KOPT-K1 (cell line): ENCODE measurements at regions not wholly inside any gene's neighbourhood (a gene's known extent, or its start where the extent isn't known, plus 50 kb on each side); places are given as distances from the start of the nearest gene placed in this dataset.

Experiments
- H3K27ac ChIP-seq: fragments of 200-600 bp; sonication (generic); 2 replicates; pipeline ENCODE4 v1.5.1; 2016; ENCODE audit warnings: antibody characterized with exemption, mild to moderate bottlenecking, low read depth, low read length; ENCODE audit not compliant: poor library complexity, severe bottlenecking
- H3K36me3 ChIP-seq: fragments of 200-600 bp; sonication (generic); 2 replicates; pipeline ENCODE4 v1.5.1; 2017; ENCODE audit warnings: antibody characterized with exemption, mild to moderate bottlenecking, low read length, moderate library complexity; ENCODE audit not compliant: insufficient read depth
- H3K9me3 ChIP-seq: fragments of 200-600 bp; sonication (generic); 2 replicates; pipeline ENCODE4 v1.5.1; 2017; ENCODE audit warnings: antibody characterized with exemption, low read length, mild to moderate bottlenecking; ENCODE audit not compliant: insufficient read depth, poor library complexity, severe bottlenecking

- Histone ChIP-seq H3K9me3 (peaks cover 4% of the 10 kb centered on the region), H3K36me3 (no peaks in the 10 kb centered on the region), H3K27ac (no peak overlapping the region)
These were observed 342.6 kb upstream of the ZMIZ1 start for GRCh38 chr10:78726171-78726570.

DNA sequence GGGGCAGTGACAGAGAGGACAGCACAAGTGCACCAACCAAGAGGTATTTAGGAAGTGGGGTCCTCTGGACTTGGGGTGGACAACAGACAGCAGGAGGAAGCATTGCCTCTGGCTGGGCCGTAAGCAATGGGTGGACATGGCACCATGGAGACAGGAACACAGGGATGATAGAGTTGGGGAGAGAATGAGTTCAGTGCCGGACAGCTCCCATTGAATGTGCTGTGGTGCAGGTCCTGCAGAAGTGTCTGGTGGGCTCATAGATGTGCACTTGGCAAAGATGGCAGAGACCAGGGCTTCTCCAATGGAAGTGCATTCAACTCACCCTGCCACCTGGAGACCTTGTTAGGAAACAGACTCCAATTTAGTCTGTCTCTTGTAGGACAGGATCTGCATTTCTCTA, 341.5 kb upstream of the ZMIZ1 start:
- Histone ChIP-seq H3K9me3 (peaks cover 4% of the 10 kb centered on the region), H3K36me3 (no peaks in the 10 kb centered on the region), H3K27ac (no peak overlapping the region)

GRCh38 chr10:78727728-78728127, 341.0 kb upstream of the ZMIZ1 start:
- H3K36me3 ChIP-seq: no peaks in the 10 kb centered on the region
- H3K27ac ChIP-seq: no peak overlapping the region
- peaks cover 4% of the 10 kb centered on the region for H3K9me3 ChIP-seq

- H3K36me3 ChIP-seq: no peaks in the 10 kb centered on the region
- peaks cover 4% of the 10 kb centered on the region for H3K9me3 ChIP-seq
- no peak overlapping the region for H3K27ac ChIP-seq
These were observed 340.6 kb upstream of the ZMIZ1 start for GRCh38 chr10:78728176-78728575.

DNA sequence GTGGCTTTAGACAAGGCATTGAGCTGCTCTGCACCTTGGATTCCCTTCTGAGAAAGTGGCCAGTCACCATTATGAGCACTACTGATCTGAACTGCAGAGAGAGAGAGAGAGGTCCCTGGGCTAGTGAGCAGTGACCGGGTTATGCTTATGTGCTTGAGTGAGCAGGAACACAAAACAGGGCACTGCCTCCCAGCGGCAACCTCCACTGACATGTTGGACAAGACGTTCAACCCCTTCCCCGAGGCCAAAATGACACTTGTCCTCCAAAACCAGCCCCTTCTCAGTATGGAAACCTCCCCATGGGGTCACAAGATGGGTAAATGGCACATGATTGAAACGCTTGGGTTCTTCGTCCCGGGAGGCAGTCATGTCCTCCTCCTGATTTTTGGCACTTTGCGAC, 339.4 kb upstream of the ZMIZ1 start:
- no peak overlapping the region for H3K27ac ChIP-seq
- peaks cover 4% of the 10 kb centered on the region for H3K9me3 ChIP-seq
- H3K36me3 ChIP-seq: no peaks in the 10 kb centered on the region

- Histone ChIP-seq H3K36me3 (no peaks in the 10 kb centered on the region), H3K9me3 (peaks cover 4% of the 10 kb centered on the region), H3K27ac (no peak overlapping the region)
These were observed 339.0 kb upstream of the ZMIZ1 start for GRCh38 chr10:78729800-78730199.

GRCh38 chr10:78730754-78731153, 338.0 kb upstream of the ZMIZ1 start:
- H3K27ac ChIP-seq: no peak overlapping the region
- no peaks in the 10 kb centered on the region for H3K9me3 ChIP-seq
- no peaks in the 10 kb centered on the region for H3K36me3 ChIP-seq

GRCh38 chr10:78731675-78732074, 337.1 kb upstream of the ZMIZ1 start:
- no peaks in the 10 kb centered on the region for H3K9me3 ChIP-seq
- H3K36me3 ChIP-seq: no peaks in the 10 kb centered on the region
- no peak overlapping the region for H3K27ac ChIP-seq

DNA sequence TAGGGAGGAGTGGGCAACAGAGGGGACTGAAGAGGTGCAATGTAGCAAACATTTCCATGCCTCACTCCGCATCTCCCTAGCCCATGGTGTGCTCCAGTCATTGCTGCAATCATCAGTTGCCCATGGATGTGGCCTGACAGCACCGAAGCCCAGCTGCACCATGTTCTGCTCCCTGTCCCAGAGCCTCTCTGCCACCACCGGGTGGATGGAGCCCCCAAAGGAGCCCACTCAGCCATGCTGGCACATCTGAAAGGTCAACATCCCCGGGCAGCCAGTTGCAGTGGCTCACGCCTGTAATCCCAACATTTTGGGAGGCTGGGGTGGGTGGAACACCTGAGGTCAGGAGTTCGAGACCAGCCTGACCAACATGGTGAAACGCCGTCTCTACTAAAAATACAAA, 336.4 kb upstream of the ZMIZ1 start:
- H3K36me3 ChIP-seq: no peaks in the 10 kb centered on the region
- no peak overlapping the region for H3K27ac ChIP-seq
- H3K9me3 ChIP-seq: no peaks in the 10 kb centered on the region

DNA sequence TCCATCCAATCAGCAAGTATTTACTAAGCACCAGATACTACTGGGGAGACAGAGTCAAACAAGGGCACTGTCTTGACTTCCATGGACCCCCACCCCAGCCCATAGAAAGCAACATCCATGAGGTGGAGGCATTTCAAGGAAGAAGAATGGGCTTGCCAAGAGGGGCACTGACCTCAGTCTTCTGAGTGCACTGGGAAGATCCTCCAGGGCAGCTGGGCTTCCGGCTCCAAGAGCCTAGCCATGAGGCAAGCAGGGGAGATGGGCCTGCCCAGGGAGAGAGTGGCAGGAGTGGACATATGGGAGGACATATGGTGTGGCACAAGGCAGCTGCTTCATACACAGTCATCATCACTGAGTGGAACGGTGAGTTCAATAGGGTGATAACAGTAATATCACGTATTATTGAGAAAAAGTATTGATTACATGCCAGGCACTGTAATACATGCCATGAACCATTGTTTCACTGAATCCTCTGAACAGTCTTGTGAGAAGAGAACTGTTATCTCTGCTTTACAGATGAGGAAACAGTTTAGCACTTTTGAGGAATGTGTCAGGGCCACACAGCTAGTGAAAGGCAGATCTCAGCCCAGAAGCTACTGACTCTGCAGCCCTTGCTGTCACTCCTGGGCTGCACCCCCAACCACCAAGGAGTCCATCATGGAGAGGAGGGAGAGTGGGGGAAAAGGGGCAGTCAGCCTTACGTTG, 331.7 kb upstream of the ZMIZ1 start:
- Histone ChIP-seq H3K9me3 (no peaks in the 10 kb centered on the region), H3K36me3 (no peaks in the 10 kb centered on the region), H3K27ac (no peak overlapping the region)

GRCh38 chr10:78737883-78738856, 330.6 kb upstream of the ZMIZ1 start:
- no peak overlapping the region for H3K27ac ChIP-seq
- no peaks in the 10 kb centered on the region for H3K9me3 ChIP-seq
- no peaks in the 10 kb centered on the region for H3K36me3 ChIP-seq

- no peak overlapping the region for H3K27ac ChIP-seq
- H3K9me3 ChIP-seq: no peaks in the 10 kb centered on the region
These were observed 329.9 kb upstream of the ZMIZ1 start for GRCh38 chr10:78738861-78739260.

DNA sequence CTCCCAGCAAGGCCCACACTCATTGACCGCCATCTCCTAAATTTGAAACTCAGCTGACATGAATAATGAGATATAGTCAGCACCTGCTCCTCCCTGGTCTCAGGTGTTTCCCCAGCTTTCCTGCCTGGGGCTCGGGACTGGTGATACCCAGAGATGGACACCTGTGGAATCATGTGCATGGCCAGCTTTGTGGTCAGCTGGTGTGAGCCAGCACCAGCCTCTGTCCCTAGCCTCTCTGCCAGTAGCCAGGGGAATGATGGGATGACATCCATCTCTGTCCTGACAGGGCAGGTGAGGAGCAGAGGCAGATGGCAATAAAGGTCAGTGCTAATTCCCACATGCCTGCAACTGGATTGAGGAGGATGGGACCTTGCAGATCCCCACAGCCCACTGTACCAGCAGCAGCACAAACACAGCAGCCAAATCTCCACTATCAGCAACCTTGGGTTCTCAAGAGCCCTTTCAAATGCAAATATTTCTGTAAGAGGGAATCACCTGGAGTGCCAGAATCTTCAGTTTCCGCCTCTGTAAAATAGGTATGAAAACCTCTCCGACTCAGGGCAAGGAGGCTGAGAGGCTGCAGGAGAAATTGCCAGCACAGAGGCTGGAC, 329.2 kb upstream of the ZMIZ1 start:
- Histone ChIP-seq H3K9me3 (no peaks in the 10 kb centered on the region), H3K27ac (no peak overlapping the region), H3K36me3 (no peaks in the 10 kb centered on the region)

More at GRCh38 chr10:78738861-78739260, 329.9 kb upstream of the ZMIZ1 start:
- no peaks in the 10 kb centered on the region for H3K36me3 ChIP-seq

GRCh38 chr10:78740976-78741915, 327.5 kb upstream of the ZMIZ1 start:
- Histone ChIP-seq H3K9me3 (no peaks in the 10 kb centered on the region), H3K27ac (no peak overlapping the region)

More at GRCh38 chr10:78740976-78741915, 327.5 kb upstream of the ZMIZ1 start:
- no peaks in the 10 kb centered on the region for H3K36me3 ChIP-seq
